GM18499 (cell line): ENCODE measurements at regions not wholly inside any gene's neighbourhood (a gene's known extent, or its start where the extent isn't known, plus 50 kb on each side); places are given as distances from the start of the nearest gene placed in this dataset.
"Not testable (repeated sequence)": the region's sequence is repeated elsewhere in the genome, so short reads cannot be mapped to it uniquely, and the experiment has no call there.

ENCODE experiments used
- ATAC-seq: cut with Tn5 transposase; IDR thresholded peaks from one replicate; pipeline ENCODE4 v1.9.1; 2021; ENCODE audit warnings: moderate number of reproducible peaks; ENCODE audit not compliant: insufficient read depth, unreplicated experiment

GRCh38 chrX:39020051-39020669 lies 218.9 kb downstream of the MID1IP1 start:
- no peak for ATAC-seq

- ATAC-seq, result no peak
These were observed 220.8 kb downstream of the MID1IP1 start for GRCh38 chrX:39022106-39022505.

GRCh38 chrX:39029221-39029620 lies 228.0 kb downstream of the MID1IP1 start:
- no peak for ATAC-seq

GRCh38 chrX:39030636-39031035 lies 229.4 kb downstream of the MID1IP1 start:
- ATAC-seq, result no peak

- ATAC-seq, result no peak
These were observed 238.6 kb downstream of the MID1IP1 start for GRCh38 chrX:39039890-39040289.

DNA sequence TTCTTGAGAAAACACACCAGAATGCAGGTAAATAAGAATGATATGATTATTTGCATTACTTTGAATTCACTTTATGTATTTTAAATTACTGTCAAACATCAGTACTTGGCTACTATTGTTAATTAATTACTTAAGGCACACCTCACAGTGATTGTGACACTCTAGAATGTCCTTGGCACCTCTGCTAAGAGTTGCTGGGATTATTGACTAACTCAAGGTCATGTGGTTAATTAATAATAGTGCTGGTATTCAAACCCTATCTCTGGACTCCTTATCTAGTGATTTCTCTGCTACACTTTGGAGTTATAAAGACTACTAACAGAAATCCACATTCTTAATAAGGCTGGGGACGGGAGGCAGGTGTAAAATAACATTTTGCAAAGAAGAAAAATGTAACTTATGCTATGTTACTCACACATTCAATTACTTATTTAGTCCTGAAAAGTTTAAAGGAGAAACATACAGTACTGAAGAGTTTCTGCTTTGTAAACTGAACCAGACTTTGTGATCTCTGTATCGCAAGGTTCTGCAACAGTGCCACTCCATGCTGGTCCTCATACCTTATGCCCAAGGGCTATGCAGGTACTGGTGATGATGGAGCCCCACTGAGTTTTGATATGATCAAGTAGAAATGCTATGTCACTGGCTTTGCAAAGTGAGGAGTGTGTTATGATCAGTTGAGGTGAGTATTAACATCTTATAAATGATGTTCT lies 242.7 kb downstream of the MID1IP1 start:
- ATAC-seq, result no peak

- no peak for ATAC-seq
These were observed 245.9 kb downstream of the MID1IP1 start for GRCh38 chrX:39047174-39047573.

DNA sequence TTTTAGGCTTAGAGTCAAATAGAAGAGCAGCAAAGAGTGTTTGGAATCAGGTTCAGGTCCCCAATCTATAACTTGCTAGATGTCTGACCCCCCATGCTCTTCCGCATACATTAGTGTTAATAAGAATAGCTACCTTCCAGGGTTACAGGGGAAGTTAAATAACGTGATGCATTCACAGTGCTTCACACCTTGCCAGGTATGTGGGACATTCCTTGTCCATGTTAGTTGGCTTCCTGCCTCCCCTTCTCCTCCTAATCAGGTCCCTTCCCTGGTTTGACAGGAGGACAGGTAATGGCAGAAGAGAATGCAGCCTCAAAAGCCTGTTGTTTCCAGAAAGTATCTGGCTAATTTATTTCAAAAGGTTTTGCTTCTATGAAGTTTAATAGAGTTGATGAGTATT lies 248.7 kb downstream of the MID1IP1 start:
- no peak for ATAC-seq

DNA sequence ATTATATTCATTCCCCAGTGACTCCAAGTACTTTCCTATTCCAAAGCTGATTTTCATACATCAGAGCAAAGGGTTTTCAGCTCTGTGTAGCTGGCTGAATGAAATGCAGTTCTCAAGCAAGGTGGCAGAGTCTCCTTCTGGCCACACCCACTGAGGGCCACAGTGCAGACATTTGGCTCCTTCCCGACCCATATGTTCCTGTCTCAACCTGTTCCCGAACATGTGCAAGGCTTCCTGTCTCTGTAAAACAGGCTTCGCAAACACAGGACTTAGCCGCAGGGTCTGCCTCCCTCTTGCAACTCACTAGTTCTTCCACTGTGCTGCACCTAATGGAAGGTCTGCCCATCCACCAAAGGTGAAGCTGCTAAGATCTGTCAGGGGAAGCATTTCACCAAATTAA lies 249.2 kb downstream of the MID1IP1 start:
- ATAC-seq, result no peak

DNA sequence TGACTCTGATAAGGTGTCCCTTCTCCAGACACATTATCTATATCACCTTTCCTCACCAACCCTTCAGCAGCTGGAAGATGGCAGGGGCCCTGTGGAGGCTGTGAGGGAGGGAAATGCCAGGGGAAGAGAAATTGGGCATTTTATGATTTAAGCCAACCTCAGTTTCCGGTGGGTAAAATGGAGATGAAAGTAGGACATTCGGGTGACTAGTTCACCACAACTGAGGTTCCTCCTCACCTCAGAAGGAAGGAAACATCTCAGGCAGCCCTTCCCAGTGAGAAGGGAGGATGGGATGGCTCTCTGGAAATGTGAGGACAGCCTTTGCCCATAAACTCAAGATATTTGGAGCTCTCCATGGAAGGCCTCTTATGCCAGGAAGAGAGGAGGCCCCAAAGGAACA lies 251.5 kb downstream of the MID1IP1 start:
- ATAC-seq, result no peak

DNA sequence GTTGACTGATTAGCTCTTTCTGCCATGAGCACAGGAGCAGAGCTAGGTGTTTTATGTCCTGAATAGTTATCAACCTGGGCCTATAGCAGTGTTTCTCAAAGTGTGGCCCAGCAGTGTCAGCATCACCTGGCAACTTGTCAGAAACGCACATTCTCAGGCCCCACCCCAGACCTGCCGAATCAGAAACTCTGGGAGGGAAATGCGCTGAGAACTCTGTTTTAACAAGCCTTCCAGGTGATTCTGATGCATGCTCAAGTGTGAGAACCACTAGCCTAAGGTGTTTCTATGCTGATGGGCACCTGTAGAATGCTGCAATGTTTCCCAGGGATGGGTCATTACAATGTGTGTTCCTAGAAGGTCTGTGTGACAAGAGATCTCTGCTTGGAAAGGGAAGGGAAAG lies 257.5 kb downstream of the MID1IP1 start:
- ATAC-seq, result no peak

DNA sequence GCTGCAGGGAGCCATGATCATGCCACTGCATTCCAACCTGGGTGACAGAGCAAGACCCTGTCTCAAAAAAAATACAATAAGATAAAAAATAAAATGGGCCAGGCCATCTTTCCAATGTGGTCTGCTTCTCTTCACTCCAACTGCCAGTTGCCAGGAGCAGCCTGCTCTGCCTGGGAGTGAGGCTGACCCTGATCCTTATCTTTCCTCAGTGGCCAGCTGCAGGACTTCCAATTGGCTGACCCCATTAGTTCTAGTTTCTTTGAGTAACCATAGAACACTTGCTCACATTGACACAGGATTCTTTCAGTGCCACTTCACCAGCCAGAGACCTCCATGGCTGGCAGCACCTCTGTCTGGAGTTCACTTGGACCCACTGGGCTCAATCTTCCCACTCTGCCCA lies 258.6 kb downstream of the MID1IP1 start:
- no peak for ATAC-seq

DNA sequence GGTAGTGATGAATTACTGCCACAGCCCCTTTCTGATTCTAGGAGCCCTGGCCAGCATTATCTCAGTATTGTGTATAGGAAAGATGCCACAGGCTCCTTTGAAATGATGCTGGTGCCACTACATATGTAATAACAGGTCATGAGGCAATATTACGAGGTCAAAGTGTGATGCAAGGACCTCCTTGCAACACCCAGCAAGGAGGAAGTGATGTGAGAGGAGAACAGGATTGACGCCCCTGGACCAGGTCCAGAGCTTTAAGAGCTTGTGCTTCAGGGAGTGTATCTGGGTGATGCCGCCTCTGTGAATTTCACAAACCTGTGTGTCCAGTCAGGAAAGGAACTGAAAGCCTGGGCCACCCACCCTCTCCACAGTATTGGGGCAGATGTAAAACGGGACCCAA lies 261.8 kb downstream of the MID1IP1 start:
- no peak for ATAC-seq

- ATAC-seq, result no peak
These were observed 262.4 kb downstream of the MID1IP1 start for GRCh38 chrX:39063702-39064101.

- no peak for ATAC-seq
These were observed 264.0 kb downstream of the MID1IP1 start for GRCh38 chrX:39065051-39065871.

DNA sequence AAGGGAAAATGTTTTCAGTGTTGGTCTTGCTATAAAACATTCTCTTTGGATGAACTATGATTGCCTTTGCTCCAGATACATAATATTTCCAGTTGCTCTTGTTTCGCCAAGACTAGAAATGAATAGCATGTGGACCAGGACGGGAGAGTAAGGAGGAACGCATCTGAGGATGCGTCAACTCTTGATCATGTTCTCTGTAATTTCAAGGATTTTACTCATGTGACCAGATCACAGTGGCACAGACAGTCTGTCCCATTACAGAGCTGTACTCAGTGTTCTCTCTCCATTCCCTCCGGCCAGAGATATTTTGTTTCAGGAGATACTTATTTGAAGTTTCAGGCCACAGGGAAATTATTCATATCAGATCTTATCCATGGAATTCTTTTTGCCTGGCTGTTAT lies 266.6 kb downstream of the MID1IP1 start:
- ATAC-seq, result no peak

GRCh38 chrX:39068634-39069033 lies 267.4 kb downstream of the MID1IP1 start:
- ATAC-seq, result not testable (repeated sequence)

DNA sequence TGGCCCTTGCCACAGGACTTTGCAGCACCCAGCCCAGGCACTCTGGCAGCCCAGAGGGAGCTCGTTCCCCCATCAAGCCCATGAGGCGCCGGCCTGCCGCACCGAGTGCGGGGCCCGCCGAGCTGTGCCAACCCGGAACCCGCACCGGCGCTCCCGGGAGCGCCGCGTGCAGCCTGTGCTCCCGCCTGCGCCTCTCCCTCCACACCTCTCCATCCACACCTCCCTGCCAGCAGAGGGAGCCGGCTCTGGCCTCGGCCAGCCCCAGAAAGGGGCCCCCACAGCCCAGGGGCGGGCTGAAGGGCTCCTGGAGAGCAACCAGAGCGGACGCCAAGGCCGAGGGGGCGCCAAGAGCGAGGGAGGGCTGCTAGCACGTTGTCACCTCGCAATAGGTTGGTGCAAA lies 268.8 kb downstream of the MID1IP1 start:
- no peak for ATAC-seq

DNA sequence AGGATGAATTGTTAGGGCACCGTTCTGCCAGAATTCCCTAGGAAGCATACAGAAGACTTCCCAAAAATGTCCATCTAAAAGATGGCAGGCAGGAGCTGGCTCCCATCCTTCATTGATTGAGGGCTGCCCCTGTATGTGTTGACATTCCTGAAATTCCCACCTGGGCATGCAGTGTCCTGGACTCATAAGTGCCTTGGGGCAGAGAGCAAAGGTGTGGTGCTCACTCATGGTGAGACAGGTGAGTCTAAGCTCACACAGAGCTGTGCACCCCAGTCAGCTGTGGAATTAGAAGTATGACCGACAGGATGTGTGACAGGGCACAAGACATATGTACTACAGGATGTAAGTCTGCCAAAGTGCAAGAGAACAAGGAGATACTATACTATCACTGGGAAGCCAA lies 271.9 kb downstream of the MID1IP1 start:
- ATAC-seq, result no peak

DNA sequence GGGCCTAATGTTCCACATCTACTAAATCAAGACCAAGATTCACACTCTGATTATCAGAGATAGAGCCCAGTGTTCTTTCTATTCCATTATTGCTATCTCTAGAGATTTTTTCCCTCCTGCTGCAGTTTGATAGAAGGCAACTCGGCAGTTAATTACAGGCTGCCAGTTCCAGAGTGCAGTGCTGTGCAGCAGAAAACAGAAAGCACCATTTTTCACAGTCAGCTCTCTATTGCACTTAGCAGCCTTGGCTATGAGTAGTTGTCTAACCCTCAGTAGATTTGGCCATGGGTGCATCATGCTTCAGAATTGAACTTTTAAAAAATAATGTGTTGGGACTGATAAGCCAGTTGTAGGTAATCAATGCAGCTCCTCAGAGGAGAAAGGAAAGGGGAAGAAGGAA lies 295.3 kb downstream of the MID1IP1 start:
- ATAC-seq, result no peak

GRCh38 chrX:39104745-39105144 lies 303.5 kb downstream of the MID1IP1 start:
- ATAC-seq, result no peak
